NB4 (cell line): ENCODE measurements at regions not wholly inside any gene's neighbourhood (a gene's known extent, or its start where the extent isn't known, plus 50 kb on each side); places are given as distances from the start of the nearest gene placed in this dataset.

Source experiments
- DNase-seq: peaks from one replicate; pipeline ENCODE4 v3.0.0; 2010; ENCODE audit warnings: low read depth
- H3K4me3 ChIP-seq: one replicate; pipeline ENCODE4 v1.5.1; 2011; ENCODE audit warnings: mild to moderate bottlenecking, low read depth, low read length, moderate library complexity
- MYC ChIP-seq: IDR thresholded peaks from 2 replicates; pipeline ENCODE4 v1.6.1; 2011; ENCODE audit warnings: low read depth, low read length
- POLR2A ChIP-seq: IDR thresholded peaks from 2 replicates; pipeline ENCODE4 v1.6.1; 2011; ENCODE audit warnings: mild to moderate bottlenecking; ENCODE audit not compliant: insufficient read length; ENCODE audit errors: extremely low read depth
- TF ChIP-seq, protein P1 (sequence below): IDR thresholded peaks from one replicate; pipeline ENCODE4 v1.5.1; 2012; ENCODE audit warnings: low read depth, low read length
- TF ChIP-seq, protein P2 (sequence below): IDR thresholded peaks from 2 replicates; pipeline ENCODE4 v1.6.1; 2011; ENCODE audit warnings: low read depth, low read length

DNA sequence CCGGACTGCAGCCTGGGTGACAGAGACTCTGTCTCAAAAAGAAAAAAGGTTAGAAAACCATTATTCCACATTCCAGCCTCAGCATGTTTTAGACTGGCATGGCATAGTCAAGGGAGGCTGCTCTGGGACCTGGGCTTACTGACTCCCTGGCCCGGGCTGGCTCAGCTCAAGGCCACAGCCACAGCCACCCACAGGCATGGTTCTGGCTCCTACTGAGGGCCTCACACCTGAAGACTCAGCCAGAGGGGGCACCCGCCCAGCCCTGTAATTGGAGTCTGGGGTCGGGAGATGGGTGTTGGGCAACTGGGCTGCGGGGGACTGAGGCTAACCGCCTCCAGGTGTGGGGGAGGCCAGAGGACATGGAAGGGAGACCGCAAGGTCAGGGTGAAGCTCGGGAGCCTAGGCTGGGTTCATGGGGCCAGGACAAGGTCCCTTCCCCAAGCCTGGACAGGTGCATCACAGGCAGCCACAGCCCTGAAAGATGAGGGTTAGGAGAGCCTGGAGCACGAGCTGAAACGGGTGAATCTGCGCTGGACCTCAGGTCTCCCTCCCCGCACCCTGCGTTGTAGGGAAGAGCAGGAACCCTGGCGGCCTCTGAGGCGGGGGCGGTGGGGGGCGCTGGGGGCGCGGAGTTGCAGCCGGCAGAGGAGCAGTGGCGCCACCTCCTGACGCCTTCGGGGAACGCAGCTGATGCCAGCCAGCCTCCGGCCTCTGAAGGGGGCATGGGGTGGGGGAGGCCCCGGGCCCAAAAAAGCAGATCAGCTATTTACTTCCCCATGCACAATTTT, 67.7 kb upstream of the SRSF6 start:
- peak; percentile 27 for DNase-seq
- TF ChIP-seq, protein P1, sequence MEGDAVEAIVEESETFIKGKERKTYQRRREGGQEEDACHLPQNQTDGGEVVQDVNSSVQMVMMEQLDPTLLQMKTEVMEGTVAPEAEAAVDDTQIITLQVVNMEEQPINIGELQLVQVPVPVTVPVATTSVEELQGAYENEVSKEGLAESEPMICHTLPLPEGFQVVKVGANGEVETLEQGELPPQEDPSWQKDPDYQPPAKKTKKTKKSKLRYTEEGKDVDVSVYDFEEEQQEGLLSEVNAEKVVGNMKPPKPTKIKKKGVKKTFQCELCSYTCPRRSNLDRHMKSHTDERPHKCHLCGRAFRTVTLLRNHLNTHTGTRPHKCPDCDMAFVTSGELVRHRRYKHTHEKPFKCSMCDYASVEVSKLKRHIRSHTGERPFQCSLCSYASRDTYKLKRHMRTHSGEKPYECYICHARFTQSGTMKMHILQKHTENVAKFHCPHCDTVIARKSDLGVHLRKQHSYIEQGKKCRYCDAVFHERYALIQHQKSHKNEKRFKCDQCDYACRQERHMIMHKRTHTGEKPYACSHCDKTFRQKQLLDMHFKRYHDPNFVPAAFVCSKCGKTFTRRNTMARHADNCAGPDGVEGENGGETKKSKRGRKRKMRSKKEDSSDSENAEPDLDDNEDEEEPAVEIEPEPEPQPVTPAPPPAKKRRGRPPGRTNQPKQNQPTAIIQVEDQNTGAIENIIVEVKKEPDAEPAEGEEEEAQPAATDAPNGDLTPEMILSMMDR: peak; percentile 65
- TF ChIP-seq, protein P2, sequence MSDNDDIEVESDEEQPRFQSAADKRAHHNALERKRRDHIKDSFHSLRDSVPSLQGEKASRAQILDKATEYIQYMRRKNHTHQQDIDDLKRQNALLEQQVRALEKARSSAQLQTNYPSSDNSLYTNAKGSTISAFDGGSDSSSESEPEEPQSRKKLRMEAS: no peak
- no peak for TF ChIP-seq POLR2A
- no peak for TF ChIP-seq MYC
- H3K4me3 ChIP-seq: no peak overlapping the region

DNA sequence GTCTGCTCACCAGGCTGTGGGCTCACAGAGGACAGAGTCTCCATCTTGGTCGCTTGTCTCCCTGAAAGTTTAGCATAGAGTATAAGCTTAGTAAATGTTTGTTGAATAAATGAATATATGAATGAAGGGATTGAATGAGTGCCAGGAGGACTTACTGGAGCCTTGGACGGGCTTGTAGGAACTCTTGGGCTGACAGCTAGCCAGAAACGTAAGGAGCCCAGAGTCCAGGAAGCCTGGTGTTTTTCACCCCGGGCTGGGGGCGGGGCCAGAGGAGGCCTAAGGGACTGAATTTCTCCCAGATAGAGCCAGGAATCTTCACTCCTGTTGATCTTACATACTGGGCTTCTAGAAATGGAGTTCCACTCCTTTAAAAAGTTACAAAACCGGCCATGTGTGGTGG, 68.5 kb upstream of the SRSF6 start:
- DNase-seq: no peak
- H3K4me3 ChIP-seq: no peak overlapping the region
- TF ChIP-seq POLR2A (no peak), MYC (no peak)
- TF ChIP-seq, protein P1: no peak
- TF ChIP-seq, protein P2: no peak

DNA sequence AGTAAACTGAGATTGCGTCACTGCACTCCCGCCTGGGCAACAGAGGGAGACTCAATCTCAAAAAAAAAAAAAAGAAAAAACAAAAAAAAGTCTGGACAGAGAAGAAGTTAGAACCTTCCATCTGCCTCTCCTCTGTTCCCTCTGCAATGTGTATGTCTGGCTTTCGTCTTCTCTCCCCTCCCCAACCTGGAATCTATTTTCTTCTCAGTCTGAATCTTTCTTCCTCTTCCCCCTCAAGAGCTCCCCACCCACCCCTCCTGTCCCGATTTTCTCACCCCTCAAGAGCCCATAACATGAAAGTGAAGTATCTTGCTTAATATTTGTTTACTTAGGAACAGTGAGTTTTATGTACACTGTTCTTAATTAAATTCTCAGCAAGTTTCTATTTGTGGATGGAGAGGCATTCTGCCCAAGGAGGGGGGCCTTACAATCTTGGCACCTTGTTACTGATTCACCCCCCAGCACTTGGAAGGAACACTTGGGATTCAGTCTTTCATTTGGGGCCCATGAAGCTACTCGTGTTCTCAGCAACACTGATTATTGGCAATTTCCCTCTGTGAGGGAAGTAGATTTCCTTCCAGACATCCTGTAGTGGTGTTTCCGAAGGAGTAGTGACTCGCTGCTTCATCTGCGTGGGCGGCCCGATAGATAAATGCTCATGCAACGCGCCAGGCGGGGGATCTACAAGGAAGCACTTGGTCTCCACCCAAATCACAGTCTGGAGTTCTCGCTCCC, 69.3 kb upstream of the SRSF6 start:
- peak; percentile 16 for DNase-seq

DNA sequence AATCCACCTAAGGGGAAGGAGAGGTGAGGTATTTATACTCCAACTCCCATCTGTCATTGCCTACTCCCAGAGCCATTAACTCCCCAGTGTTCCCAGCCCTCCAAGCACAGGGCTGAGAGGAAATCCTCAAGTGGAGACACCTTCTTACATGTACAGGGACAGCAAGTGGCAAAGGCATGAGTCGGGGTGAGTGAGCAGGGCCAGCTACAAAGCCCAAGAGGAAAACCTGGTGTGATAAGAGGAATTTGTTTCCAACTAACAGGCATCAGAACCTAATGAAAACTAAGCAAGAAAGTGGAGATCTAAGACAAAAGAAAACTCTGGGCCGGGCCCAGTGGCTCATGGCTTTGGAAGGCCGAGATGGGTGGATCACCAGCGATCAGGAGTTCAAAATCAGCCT, 70.0 kb upstream of the SRSF6 start:
- H3K4me3 ChIP-seq: no peak overlapping the region
- no peak for DNase-seq
- TF ChIP-seq, protein P1: no peak
- no peak for TF ChIP-seq MYC
- TF ChIP-seq, protein P2: no peak
- TF ChIP-seq POLR2A: no peak

More for the DNA sequence above, 69.3 kb upstream of the SRSF6 start:
- TF ChIP-seq MYC (no peak), POLR2A (no peak)
- TF ChIP-seq, protein P2: no peak
- TF ChIP-seq, protein P1: no peak
- H3K4me3 ChIP-seq: no peak overlapping the region

DNA sequence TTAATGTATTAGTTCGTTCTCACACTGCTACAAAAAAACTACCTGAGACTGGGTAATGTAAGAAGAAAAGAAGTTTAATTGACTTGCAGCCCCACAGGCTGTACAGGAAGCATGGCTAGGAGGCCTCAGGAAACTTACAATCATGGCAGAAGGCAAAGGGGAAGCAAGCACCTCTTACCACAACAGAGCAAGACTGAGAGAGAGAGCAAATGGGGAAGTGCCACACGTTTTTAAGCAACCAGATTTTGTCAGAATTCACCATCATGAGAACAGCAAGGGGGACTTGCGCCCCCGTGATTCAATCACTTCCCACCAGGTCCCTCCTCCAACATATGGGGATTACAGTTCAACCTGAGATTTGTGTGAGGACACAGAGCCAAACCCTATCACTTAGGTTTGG, 70.8 kb upstream of the SRSF6 start:
- TF ChIP-seq, protein P1: no peak
- TF ChIP-seq, protein P2: no peak
- TF ChIP-seq POLR2A (no peak), MYC (no peak)
- H3K4me3 ChIP-seq: no peak overlapping the region
- DNase-seq: peak; percentile 54
